Dendritic cell treated with granulocyte-macrophage colony-stimulating factor and Interleukin-4, amounts not matched to agents 40 ng/mL and 50 ng/mL, for 4 days (primary cell): ENCODE measurements at regions not wholly inside any gene's neighbourhood (a gene's known extent, or its start where the extent isn't known, plus 50 kb on each side); places are given as distances from the start of the nearest gene placed in this dataset.

Experiments used
- H3K27ac Mint-ChIP-seq: one replicate; pipeline ENCODE4 v1.8.0; 2022; ENCODE audit warnings: mild to moderate bottlenecking, mixed read lengths
- H3K27me3 Mint-ChIP-seq: one replicate; pipeline ENCODE4 v1.8.0; 2022; ENCODE audit warnings: mild to moderate bottlenecking, mixed read lengths
- H3K36me3 Mint-ChIP-seq: one replicate; pipeline ENCODE4 v1.8.0; 2022; ENCODE audit warnings: low read depth, mixed read lengths
- H3K4me1 Mint-ChIP-seq: one replicate; pipeline ENCODE4 v1.8.0; 2022; ENCODE audit warnings: low read depth, mixed read lengths
- H3K4me3 Mint-ChIP-seq: one replicate; pipeline ENCODE4 v1.8.0; 2022; ENCODE audit warnings: mild to moderate bottlenecking, moderate library complexity, mixed read lengths
- H3K9me3 Mint-ChIP-seq: one replicate; pipeline ENCODE4 v1.8.0; 2022; ENCODE audit warnings: mixed read lengths
- intact Hi-C: fragments of 100-400 bp; cut with micrococcal nuclease; formaldehyde crosslinking; loops from one replicate; pipeline ENCODE4 v1.15.0; 2022

DNA sequence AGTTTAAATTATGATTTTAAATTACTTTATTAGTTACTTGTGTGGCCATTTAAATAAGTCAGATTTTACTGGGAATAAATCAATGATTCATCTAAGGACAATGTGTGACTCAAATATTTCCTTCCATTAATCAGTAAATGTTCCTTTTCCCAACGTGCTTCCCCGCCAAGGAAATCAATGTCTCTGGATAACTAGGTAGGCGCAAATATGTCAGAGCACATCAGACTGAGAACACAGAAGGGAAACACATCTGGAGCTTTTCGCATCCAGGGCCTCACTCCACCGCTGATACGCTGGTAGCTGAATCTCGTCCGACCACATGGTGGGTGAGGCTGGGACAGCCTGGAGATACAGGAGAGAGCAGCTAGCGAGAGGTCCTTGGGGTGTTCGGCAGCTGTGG, 56.4 kb upstream of the RPS6KA2 start:
- Mint-ChIP-seq H3K4me3 (no peak overlapping the region), H3K9me3 (no peaks in the 10 kb centered on the region), H3K27ac (no peak overlapping the region), H3K27me3 (no peaks in the 10 kb centered on the region), H3K4me1 (no peaks in the 10 kb centered on the region), H3K36me3 (no peaks in the 10 kb centered on the region)
- intact Hi-C loops = no loop called here

DNA sequence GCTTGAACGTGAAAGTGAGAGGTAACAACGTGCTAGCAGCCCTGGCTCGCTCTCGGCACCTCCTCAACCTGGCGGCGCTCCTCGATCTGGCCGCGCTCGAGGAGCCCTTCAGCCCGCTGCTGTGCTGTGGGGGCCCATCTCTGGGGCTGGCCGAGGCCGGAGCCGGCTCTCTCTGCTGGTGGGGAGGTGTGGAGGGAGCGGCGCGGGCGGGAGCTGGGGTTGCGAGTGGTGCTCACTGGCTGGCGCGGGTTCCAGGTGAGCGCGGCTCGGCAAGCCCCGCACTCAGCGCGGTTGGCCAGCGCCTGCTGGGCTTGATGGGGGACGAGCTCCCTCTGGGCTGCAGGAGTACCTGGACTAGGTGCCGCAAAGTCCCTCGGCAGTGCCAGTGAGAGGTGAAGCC, 52.5 kb upstream of the RPS6KA2 start:
- intact Hi-C loops = no loop called here
- Mint-ChIP-seq H3K9me3 (no peaks in the 10 kb centered on the region), H3K27ac (no peak overlapping the region), H3K4me1 (no peaks in the 10 kb centered on the region), H3K36me3 (no peaks in the 10 kb centered on the region), H3K4me3 (no peak overlapping the region), H3K27me3 (peaks cover 9% of the 10 kb centered on the region)

DNA sequence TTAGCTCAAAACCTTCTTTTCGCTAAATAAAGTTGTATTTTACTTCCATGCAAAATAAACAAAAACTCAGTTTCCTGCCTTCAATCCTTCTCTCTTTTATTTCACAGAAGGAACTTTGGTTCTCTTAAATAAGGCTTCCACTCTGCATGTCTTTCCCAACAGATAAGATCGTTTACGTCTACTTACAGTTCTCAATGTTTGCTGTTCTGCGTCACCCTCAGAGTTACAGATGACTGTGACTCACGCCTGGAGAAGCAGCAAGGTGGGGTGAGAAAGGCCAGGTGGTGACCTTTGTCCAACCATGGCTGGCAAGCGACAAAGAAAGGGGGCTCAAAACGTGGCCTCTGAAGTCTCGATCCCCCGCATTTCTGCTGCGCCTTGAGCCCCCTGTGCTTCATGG, 51.4 kb upstream of the RPS6KA2 start:
- intact Hi-C loops = no loop called here
- no peak overlapping the region for H3K27ac Mint-ChIP-seq

DNA sequence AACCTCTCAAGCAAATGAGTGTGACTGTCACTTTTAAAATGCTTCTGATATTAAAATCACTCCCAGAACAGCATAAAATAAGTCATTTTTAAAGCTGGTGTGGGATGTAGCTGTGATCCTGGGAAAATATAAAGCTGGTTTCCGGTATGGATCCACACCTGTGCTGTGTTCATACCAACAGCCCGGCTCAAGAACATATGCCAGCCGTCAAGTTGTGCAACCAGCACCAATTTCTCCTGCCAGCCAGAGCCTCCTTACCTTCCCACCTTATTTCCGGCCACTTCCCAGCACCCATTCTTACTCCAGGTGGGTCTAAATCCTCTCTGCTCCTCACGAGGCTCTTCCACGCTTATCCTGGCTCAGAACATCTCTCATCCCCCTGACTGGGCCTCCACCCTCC, 50.9 kb upstream of the RPS6KA2 start:
- Mint-ChIP-seq H3K27me3 (peaks cover 19% of the 10 kb centered on the region), H3K36me3 (no peaks in the 10 kb centered on the region), H3K4me3 (no peak overlapping the region), H3K9me3 (no peaks in the 10 kb centered on the region), H3K4me1 (no peaks in the 10 kb centered on the region), H3K27ac (no peak overlapping the region)
- intact Hi-C loops = no loop called here

More for the DNA sequence above, 51.4 kb upstream of the RPS6KA2 start:
- Mint-ChIP-seq H3K4me3 (no peak overlapping the region), H3K36me3 (no peaks in the 10 kb centered on the region), H3K4me1 (no peaks in the 10 kb centered on the region), H3K9me3 (no peaks in the 10 kb centered on the region), H3K27me3 (peaks cover 16% of the 10 kb centered on the region)
